GM12875 (cell line): ENCODE measurements at regions not wholly inside any gene's neighbourhood (a gene's known extent, or its start where the extent isn't known, plus 50 kb on each side); places are given as distances from the start of the nearest gene placed in this dataset.

Experiments
- H3K4me3 ChIP-seq: one replicate; pipeline ENCODE4 v1.5.1; 2011; ENCODE audit warnings: low read depth, low read length, control low read depth
- CTCF ChIP-seq: IDR thresholded peaks from 2 replicates; pipeline ENCODE4 v1.5.1; 2011; ENCODE audit warnings: low read depth, mild to moderate bottlenecking, control low read depth, inconsistent platforms, low read length, moderate library complexity, borderline replicate concordance; ENCODE audit not compliant: insufficient read depth

- no peak overlapping the region for H3K4me3 ChIP-seq
- TF ChIP-seq CTCF, result no peak
These were observed 1929.6 kb upstream of the CDH6 start for GRCh38 chr5:29263915-29264351.

- no peak overlapping the region for H3K4me3 ChIP-seq
- TF ChIP-seq CTCF, result no peak
These were observed 1931.0 kb upstream of the CDH6 start for GRCh38 chr5:29262339-29263123.

GRCh38 chr5:29261213-29261612, 1932.3 kb upstream of the CDH6 start:
- TF ChIP-seq CTCF, result no peak
- H3K4me3 ChIP-seq, result no peak overlapping the region

- no peak overlapping the region for H3K4me3 ChIP-seq
- no peak for TF ChIP-seq CTCF
These were observed 1941.1 kb upstream of the CDH6 start for GRCh38 chr5:29252390-29252789.

- TF ChIP-seq CTCF, result no peak
- no peak overlapping the region for H3K4me3 ChIP-seq
These were observed 1946.0 kb upstream of the CDH6 start for GRCh38 chr5:29247346-29248028.

GRCh38 chr5:29240379-29240778, 1953.1 kb upstream of the CDH6 start:
- no peak for TF ChIP-seq CTCF
- H3K4me3 ChIP-seq, result no peak overlapping the region

- no peak for TF ChIP-seq CTCF
- H3K4me3 ChIP-seq, result no peak overlapping the region
These were observed 1953.9 kb upstream of the CDH6 start for GRCh38 chr5:29239606-29240005.
